Parathyroid adenoma (tissue), 2 donors: ENCODE measurements at regions not wholly inside any gene's neighbourhood (a gene's known extent, or its start where the extent isn't known, plus 50 kb on each side); places are given as distances from the start of the nearest gene placed in this dataset.

Source experiments
- H2AFZ ChIP-seq: fragments of 300-600 bp; sonication (generic); one replicate; pipeline ENCODE4 v1.7.0; 2017; ENCODE audit warnings: antibody characterized with exemption, mild to moderate bottlenecking
- H3K27ac ChIP-seq: fragments of 300-600 bp; sonication (generic); one replicate; pipeline ENCODE4 v1.7.0; 2017
- H3K27me3 ChIP-seq: fragments of 300-600 bp; sonication (generic); one replicate; pipeline ENCODE4 v1.7.0; 2017; ENCODE audit warnings: low read length; ENCODE audit not compliant: control insufficient read depth, insufficient read depth
- H3K36me3 ChIP-seq: fragments of 300-600 bp; sonication (generic); one replicate; pipeline ENCODE4 v1.7.0; 2017; ENCODE audit warnings: low read length; ENCODE audit not compliant: control insufficient read depth, insufficient read depth
- H3K4me1 ChIP-seq: fragments of 300-600 bp; sonication (generic); one replicate; pipeline ENCODE4 v1.7.0; 2017; ENCODE audit warnings: control low read depth
- H3K4me2 ChIP-seq: fragments of 300-600 bp; sonication (generic); one replicate; pipeline ENCODE4 v1.7.0; 2017; ENCODE audit warnings: low read length
- H3K4me3 ChIP-seq: fragments of 300-600 bp; sonication (generic); one replicate; pipeline ENCODE4 v1.7.0; 2017; ENCODE audit warnings: low read depth, low read length
- H3K79me2 ChIP-seq: fragments of 300-600 bp; sonication (generic); one replicate; pipeline ENCODE4 v1.7.0; 2017; ENCODE audit warnings: control low read depth
- H3K9ac ChIP-seq: fragments of 300-600 bp; sonication (generic); one replicate; pipeline ENCODE4 v1.7.0; 2017; ENCODE audit warnings: mild to moderate bottlenecking
- H3K9me3 ChIP-seq: fragments of 300-600 bp; sonication (generic); one replicate; pipeline ENCODE4 v1.7.0; 2017; ENCODE audit warnings: low read length; ENCODE audit not compliant: control insufficient read depth
- CTCF ChIP-seq: fragments of 300-600 bp; sonication (generic); IDR thresholded peaks from one replicate; pipeline ENCODE4 v1.7.0; 2017; ENCODE audit warnings: antibody characterized with exemption, mild to moderate bottlenecking
- donor health status: primary hyperparathyroidism.

- H3K27ac ChIP-seq: no peak overlapping the region
- H3K9ac ChIP-seq: no peak overlapping the region
- H3K4me2 ChIP-seq: no peak overlapping the region
- no peaks in the 10 kb centered on the region for H3K4me1 ChIP-seq
- TF ChIP-seq CTCF: no peak
- no peaks in the 10 kb centered on the region for H3K79me2 ChIP-seq
- H2AFZ ChIP-seq: no peak overlapping the region
- no peaks in the 10 kb centered on the region for H3K36me3 ChIP-seq
- no peaks in the 10 kb centered on the region for H3K9me3 ChIP-seq
- H3K4me3 ChIP-seq: no peak overlapping the region
- H3K27me3 ChIP-seq: no peaks in the 10 kb centered on the region
These were observed 160.1 kb upstream of the CADM1 start for GRCh38 chr11:115664313-115664712.

- H3K4me3 ChIP-seq: no peak overlapping the region
- H3K27ac ChIP-seq: no peak overlapping the region
- H3K9ac ChIP-seq: no peak overlapping the region
- TF ChIP-seq CTCF: no peak
- H2AFZ ChIP-seq: no peak overlapping the region
- H3K36me3 ChIP-seq: no peaks in the 10 kb centered on the region
- H3K4me1 ChIP-seq: no peaks in the 10 kb centered on the region
- H3K27me3 ChIP-seq: no peaks in the 10 kb centered on the region
- no peaks in the 10 kb centered on the region for H3K79me2 ChIP-seq
- H3K4me2 ChIP-seq: no peak overlapping the region
- H3K9me3 ChIP-seq: no peaks in the 10 kb centered on the region
These were observed 159.6 kb upstream of the CADM1 start for GRCh38 chr11:115663790-115664189.

- Histone ChIP-seq H3K79me2 (no peaks in the 10 kb centered on the region), H3K4me1 (no peaks in the 10 kb centered on the region), H3K27ac (no peak overlapping the region), H3K9ac (no peak overlapping the region), H3K36me3 (no peaks in the 10 kb centered on the region), H3K9me3 (no peaks in the 10 kb centered on the region), H3K4me3 (no peak overlapping the region), H2AFZ (peak overlapping the region; percentile 35), H3K27me3 (no peaks in the 10 kb centered on the region), H3K4me2 (no peak overlapping the region)
- TF ChIP-seq CTCF: no peak
These were observed 156.0 kb upstream of the CADM1 start for GRCh38 chr11:115660030-115660805.

GRCh38 chr11:115659061-115659963 lies 155.1 kb upstream of the CADM1 start:
- Histone ChIP-seq H2AFZ (peak overlapping the region; percentile 35), H3K9me3 (no peaks in the 10 kb centered on the region), H3K36me3 (no peaks in the 10 kb centered on the region), H3K4me3 (peak overlapping the region; percentile 47), H3K9ac (no peak overlapping the region), H3K27me3 (no peaks in the 10 kb centered on the region), H3K79me2 (no peaks in the 10 kb centered on the region), H3K27ac (no peak overlapping the region), H3K4me1 (no peaks in the 10 kb centered on the region), H3K4me2 (peak overlapping the region; percentile 64)
- no peak for TF ChIP-seq CTCF
